ENCODE measurements at regions not wholly inside any gene's neighbourhood (a gene's known extent, or its start where the extent isn't known, plus 50 kb on each side); places are given as distances from the start of the nearest gene placed in this dataset.

GRCh38 chr5:173430394-173430793 is 102.2 kb upstream of the STC2 start:
- Mint-ChIP-seq H3K4me1 (no peaks in the 10 kb centered on the region), H3K9me3 (no peaks in the 10 kb centered on the region), H3K27me3 (ENCODE audit: low read depth) (no peaks in the 10 kb centered on the region), H3K36me3 (ENCODE audit: low read depth) (no peaks in the 10 kb centered on the region), H3K27ac (ENCODE audit: unreplicated experiment) (no peak overlapping the region), H3K4me3 (no peak overlapping the region)
- DNase-seq (ENCODE audit: low read depth, low spot score) = no peak
- TF ChIP-seq CTCF (conservative IDR thresholded peaks at IDR 0.05) = no peak

GRCh38 chr5:173429489-173430150 is 101.4 kb upstream of the STC2 start:
- Mint-ChIP-seq H3K9me3 (peaks cover 2% of the 10 kb centered on the region), H3K27me3 (ENCODE audit: low read depth) (no peaks in the 10 kb centered on the region), H3K4me1 (no peaks in the 10 kb centered on the region), H3K36me3 (ENCODE audit: low read depth) (no peaks in the 10 kb centered on the region), H3K4me3 (no peak overlapping the region), H3K27ac (ENCODE audit: unreplicated experiment) (no peak overlapping the region)
- no peak for DNase-seq (ENCODE audit: low read depth, low spot score)
- TF ChIP-seq CTCF (conservative IDR thresholded peaks at IDR 0.05) = no peak

- peaks cover 8% of the 10 kb centered on the region for H3K9me3 Mint-ChIP-seq
- H3K27me3 Mint-ChIP-seq (ENCODE audit: low read depth) = no peaks in the 10 kb centered on the region
- no peak overlapping the region for H3K27ac Mint-ChIP-seq (ENCODE audit: unreplicated experiment)
- H3K36me3 Mint-ChIP-seq (ENCODE audit: low read depth) = no peaks in the 10 kb centered on the region
- H3K4me1 Mint-ChIP-seq = no peaks in the 10 kb centered on the region
- no peak for TF ChIP-seq CTCF (conservative IDR thresholded peaks at IDR 0.05)
- no peak for DNase-seq (ENCODE audit: low read depth, low spot score)
- H3K4me3 Mint-ChIP-seq = no peak overlapping the region
Measured at GRCh38 chr5:173423452-173424117, 95.4 kb upstream of the STC2 start.

- no peak overlapping the region for H3K4me3 Mint-ChIP-seq
- H3K27me3 Mint-ChIP-seq (ENCODE audit: low read depth) = no peaks in the 10 kb centered on the region
- peaks cover 12% of the 10 kb centered on the region for H3K9me3 Mint-ChIP-seq
- no peaks in the 10 kb centered on the region for H3K36me3 Mint-ChIP-seq (ENCODE audit: low read depth)
- no peak overlapping the region for H3K27ac Mint-ChIP-seq (ENCODE audit: unreplicated experiment)
- TF ChIP-seq CTCF (conservative IDR thresholded peaks at IDR 0.05) = no peak
- no peak for DNase-seq (ENCODE audit: low read depth, low spot score)
- no peaks in the 10 kb centered on the region for H3K4me1 Mint-ChIP-seq
Measured at GRCh38 chr5:173420108-173420507, 91.9 kb upstream of the STC2 start.

GRCh38 chr5:173413471-173413982 is 85.3 kb upstream of the STC2 start:
- Mint-ChIP-seq H3K9me3 (peaks cover 6% of the 10 kb centered on the region), H3K4me1 (no peaks in the 10 kb centered on the region), H3K36me3 (ENCODE audit: low read depth) (no peaks in the 10 kb centered on the region)

More at GRCh38 chr5:173413471-173413982, 85.3 kb upstream of the STC2 start:
- no peak overlapping the region for H3K27ac Mint-ChIP-seq (ENCODE audit: unreplicated experiment)
- H3K4me3 Mint-ChIP-seq = no peak overlapping the region
- DNase-seq (ENCODE audit: low read depth, low spot score) = no peak
- no peaks in the 10 kb centered on the region for H3K27me3 Mint-ChIP-seq (ENCODE audit: low read depth)
- no peak for TF ChIP-seq CTCF (conservative IDR thresholded peaks at IDR 0.05)
